NCI-H146 treated with DMSO at 0.1 percent for 48 hours (cell line): ENCODE measurements at regions not wholly inside any gene's neighbourhood (a gene's known extent, or its start where the extent isn't known, plus 50 kb on each side); places are given as distances from the start of the nearest gene placed in this dataset.

Source experiments
- DNase-seq: peaks from one replicate; lab custom pipeline; 2025; ENCODE audit not compliant: unreplicated experiment; lab: John Stamatoyannopoulos, UW

GRCh38 chr18:39389800-39390379 lies 1824.3 kb upstream of the CELF4 start:
- no peak for DNase-seq

GRCh38 chr18:39380866-39381265 lies 1815.3 kb upstream of the CELF4 start:
- DNase-seq: peak; percentile 85

DNA sequence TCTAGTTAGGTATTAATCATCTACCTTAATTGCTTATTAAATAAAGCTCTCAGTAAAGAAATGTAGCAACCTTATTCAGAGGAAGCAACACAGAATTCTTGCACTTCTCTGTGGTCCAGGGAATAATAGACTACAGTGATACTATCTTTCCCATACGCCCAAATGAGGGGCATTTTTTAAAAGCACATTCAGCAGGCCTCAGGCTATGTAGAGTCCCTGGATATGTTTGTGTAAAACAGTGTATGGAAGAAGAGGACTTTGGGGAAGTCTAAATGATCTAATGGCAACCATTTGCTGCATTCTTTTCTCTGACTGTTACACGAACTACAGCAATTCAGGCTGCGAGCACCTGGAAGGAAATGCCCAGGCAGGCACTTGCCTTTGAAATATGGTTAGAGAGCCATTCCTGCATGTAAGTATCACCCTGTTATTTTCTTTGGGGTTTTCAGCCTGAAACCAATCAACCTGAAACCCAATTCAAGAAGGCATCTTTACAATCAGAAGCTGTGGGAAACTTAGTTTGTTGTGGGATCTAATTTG lies 1814.7 kb upstream of the CELF4 start:
- peak; percentile 81 for DNase-seq

DNA sequence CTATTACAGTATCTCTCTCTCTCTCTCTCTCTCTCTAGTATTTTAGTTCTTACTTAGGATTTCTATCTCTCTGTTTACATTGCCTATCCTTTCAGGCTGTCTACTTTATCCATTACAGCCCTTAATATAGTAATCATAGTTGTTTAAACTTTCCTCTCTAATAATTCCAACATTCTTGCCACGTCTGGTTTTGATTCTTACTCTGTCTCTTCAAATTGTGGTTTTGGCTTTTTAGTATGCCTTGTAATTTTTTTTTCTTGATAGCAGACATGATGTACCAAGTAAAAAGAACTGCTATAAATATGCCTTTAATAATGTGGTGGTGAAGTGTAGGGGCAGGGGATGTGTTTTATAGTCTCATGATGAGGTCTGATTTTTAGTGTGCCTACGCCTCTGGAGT lies 1809.5 kb upstream of the CELF4 start:
- no peak for DNase-seq

DNA sequence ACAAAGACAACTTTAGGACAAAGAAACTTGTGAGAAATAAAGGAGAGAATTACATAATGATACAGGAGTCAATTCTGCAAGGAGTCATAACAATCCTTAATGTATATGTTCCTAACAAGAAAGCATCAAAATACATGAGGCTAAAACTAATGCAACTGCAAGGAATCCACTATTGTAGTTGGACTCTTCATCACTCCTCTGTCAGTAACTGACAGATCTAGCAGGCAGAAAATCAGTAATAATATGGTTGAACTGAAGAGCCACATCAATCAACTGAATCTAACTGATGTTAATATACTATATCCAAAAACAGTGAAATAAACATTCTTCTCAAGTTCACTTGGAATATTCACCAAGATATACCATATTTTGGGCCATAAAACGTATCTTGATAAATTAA lies 1806.4 kb upstream of the CELF4 start:
- DNase-seq: no peak

GRCh38 chr18:39366656-39367055 lies 1801.1 kb upstream of the CELF4 start:
- no peak for DNase-seq

DNA sequence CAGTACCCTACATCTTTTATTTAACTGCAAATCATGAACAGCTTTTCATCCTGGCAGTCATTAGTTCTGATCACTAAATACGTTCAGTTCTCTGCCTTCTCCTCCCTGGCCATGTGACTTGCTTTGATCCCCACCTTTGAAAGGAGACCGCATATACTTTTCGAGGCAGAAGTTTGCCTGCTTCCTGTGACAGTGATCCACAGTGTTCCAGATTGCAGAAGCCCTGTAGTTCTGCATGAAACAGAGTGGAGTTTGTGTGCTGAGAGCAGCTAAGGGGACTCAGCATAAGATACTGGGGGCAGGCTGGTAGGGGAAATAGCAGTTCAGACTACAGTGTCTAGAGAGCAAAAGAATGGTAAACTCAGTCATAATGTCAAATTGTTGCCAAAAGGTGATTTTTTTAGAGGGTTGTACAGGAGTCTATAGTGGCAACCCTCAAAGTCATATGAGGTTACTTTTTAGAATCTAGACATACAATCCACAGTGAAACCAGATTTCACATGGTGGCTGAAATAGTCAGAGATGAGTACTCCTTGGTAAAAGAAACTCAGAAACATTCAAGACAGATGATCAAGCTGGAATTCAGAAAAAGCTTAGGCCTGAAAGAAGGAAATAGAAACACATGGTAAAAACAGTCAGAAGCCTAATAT lies 1800.4 kb upstream of the CELF4 start:
- DNase-seq: no peak

- no peak for DNase-seq
These were observed 1794.5 kb upstream of the CELF4 start for GRCh38 chr18:39360072-39360471.

GRCh38 chr18:39359636-39360035 lies 1794.0 kb upstream of the CELF4 start:
- DNase-seq: no peak

- peak; percentile 31 for DNase-seq
These were observed 1785.3 kb upstream of the CELF4 start for GRCh38 chr18:39350945-39351344.

DNA sequence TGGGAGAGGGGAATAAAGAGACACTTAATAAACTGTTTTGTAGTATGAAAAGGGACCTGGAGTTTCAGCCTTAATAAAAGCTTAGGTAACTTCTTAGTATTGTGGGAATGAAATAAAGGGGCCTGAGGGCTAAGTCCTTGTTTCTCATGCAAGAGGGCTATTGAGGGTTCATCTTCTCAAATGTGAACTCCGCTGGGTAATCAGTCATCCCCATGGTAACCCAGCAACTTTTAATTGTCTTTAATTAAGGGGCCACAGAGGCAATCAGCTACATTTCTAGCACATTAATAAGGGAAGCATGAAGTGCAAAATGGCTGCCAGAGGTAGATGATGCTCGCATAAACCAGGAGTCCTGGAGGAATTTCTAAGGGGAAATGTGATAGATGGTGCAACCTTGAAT lies 1784.2 kb upstream of the CELF4 start:
- DNase-seq: no peak

- no peak for DNase-seq
These were observed 1783.2 kb upstream of the CELF4 start for GRCh38 chr18:39348757-39349156.

GRCh38 chr18:39347701-39348100 lies 1782.1 kb upstream of the CELF4 start:
- DNase-seq: peak; percentile 98

DNA sequence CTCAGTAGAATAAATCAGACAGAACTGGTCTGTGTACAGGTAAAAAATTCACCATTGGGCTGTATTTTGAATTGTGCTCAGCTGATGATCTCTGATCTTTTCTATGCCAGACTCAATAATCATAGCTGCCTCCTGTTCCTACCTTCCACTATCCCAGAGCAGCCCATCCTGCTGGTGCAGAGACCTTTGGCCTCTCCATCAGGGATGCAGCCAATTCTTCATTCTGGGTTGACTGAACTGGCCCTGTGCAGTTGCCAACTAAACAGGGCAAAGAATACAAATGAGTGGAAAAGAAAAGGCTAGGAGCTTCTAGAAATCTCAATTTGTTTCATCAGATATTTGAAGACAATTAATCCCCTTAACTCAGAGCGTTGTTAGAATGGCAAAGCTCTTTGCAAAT lies 1781.3 kb upstream of the CELF4 start:
- no peak for DNase-seq

DNA sequence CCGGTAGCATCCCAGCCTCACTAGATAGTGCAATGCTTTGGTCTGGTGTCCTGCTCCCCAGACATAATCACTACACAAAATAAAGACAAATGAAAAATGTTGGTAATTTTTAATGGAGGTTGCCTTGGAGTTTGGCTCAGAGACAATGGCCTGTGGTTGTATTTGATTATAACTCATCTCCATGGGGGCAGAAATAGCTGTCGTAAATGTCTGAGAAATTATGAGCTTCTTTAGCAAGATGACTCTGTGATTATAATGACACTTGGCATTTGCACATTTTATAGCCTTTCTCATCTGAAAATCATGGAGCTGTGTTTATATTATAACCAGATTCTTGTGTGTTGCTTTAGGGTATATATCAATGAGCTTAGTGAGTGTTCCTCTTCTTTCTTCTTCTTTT lies 1779.7 kb upstream of the CELF4 start:
- DNase-seq: no peak

DNA sequence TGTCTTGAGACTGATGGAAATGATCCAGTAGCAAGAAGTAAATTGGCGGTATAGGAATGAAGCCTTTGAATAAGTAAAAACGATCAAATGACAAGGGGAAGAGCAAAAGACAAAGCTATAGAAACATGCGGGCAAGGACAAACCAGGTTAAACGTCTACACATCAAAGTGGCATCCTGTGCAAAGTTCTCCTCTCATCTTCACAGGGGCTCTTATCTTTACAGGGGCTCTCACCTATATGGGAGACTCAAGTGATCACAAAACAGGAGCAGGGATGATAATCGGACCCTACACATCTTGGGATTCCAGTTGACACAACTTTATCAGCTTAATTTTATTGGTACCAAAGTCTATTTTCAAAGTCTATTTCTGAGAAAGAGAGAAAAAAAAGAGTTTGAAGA lies 1778.9 kb upstream of the CELF4 start:
- no peak for DNase-seq

DNA sequence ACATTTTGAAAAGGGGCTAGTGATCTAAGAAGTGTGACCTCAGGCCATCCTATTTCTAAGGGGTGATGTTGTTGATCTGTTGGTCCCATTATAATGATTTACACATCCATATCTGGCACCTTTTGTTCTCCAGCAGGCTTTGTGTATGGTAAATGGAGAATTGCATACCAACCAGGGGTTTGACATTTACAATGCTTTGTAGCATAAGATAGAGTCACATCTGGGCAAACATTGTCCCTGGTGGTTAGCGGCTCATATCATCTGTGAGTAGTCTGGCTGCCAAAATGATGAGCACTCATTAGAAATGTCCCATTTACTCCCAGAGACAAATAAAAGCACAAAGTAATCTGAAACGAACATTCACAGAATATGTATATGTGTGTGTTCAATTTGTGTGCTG lies 1775.5 kb upstream of the CELF4 start:
- DNase-seq: peak; percentile 100

- no peak for DNase-seq
These were observed 1774.8 kb upstream of the CELF4 start for GRCh38 chr18:39340418-39340817.

- no peak for DNase-seq
These were observed 1764.1 kb upstream of the CELF4 start for GRCh38 chr18:39329496-39330275.

DNA sequence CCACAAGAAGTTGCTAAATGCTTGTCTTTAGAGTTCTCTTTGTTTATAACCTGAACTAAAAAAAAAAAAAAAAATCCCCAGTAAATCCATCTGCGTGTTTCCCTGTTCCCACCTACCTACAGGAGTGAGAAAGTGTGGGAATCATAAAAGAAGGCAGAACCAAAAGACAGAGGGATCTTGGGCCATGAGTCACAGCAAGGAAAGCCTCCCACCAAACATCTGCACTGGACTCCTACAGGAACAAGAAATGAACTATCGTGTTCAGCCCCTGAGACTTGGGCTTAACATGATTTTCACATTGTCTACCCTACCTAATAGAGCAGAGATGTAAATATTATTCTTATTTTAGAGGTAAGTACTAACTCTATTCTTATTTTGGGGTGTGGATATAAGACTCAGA lies 1761.2 kb upstream of the CELF4 start:
- no peak for DNase-seq

GRCh38 chr18:39325973-39326372 lies 1760.4 kb upstream of the CELF4 start:
- no peak for DNase-seq

GRCh38 chr18:39319141-39319540 lies 1753.5 kb upstream of the CELF4 start:
- no peak for DNase-seq
